ENCODE measurements at regions not wholly inside any gene's neighbourhood (a gene's known extent, or its start where the extent isn't known, plus 50 kb on each side); places are given as distances from the start of the nearest gene placed in this dataset.

DNA sequence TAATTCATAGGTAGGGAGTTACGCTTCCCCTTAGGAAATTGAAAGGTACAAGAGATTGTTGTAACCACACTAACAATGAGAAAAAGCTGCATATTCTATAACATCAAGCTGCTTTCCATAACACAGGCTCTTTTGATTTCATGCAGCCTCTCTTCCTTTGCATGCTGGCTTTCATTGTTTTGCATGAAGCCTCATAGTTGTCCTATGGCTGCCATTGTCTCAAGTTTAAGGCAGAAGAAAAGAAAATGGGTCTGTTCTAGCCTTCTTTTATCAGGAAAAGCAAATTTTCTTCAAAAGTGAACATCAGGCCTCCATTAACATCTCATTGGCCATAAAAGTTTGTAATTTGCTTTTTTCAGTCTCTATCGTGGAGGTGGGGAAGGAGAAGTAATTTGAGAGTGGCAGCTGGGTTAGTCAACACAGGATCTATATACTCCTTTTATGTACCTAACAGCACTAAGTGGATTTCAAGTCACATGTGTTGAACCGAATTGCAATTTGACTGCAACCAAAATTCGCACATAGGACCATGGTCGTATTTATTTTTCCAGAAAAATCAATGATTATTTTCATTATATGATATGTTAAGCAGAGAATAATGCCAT lies 248.5 kb upstream of the RND3 start:
- TF ChIP-seq, protein P1, sequence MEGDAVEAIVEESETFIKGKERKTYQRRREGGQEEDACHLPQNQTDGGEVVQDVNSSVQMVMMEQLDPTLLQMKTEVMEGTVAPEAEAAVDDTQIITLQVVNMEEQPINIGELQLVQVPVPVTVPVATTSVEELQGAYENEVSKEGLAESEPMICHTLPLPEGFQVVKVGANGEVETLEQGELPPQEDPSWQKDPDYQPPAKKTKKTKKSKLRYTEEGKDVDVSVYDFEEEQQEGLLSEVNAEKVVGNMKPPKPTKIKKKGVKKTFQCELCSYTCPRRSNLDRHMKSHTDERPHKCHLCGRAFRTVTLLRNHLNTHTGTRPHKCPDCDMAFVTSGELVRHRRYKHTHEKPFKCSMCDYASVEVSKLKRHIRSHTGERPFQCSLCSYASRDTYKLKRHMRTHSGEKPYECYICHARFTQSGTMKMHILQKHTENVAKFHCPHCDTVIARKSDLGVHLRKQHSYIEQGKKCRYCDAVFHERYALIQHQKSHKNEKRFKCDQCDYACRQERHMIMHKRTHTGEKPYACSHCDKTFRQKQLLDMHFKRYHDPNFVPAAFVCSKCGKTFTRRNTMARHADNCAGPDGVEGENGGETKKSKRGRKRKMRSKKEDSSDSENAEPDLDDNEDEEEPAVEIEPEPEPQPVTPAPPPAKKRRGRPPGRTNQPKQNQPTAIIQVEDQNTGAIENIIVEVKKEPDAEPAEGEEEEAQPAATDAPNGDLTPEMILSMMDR (IDR thresholded peaks at IDR 0.05): no peak
- no peak for TF ChIP-seq POLR2A (IDR thresholded peaks at IDR 0.05)
